Panc1 (cell line): ENCODE measurements at regions not wholly inside any gene's neighbourhood (a gene's known extent, or its start where the extent isn't known, plus 50 kb on each side); places are given as distances from the start of the nearest gene placed in this dataset.

Experiments
- ATAC-seq: fragments of 200-7000 bp; cut with Tn5 transposase; 2 replicates; pipeline ENCODE4 v1.9.1; 2020; ENCODE audit warnings: mild to moderate bottlenecking, moderate library complexity
- BruUV-seq: library from RNA; stranded (reverse); fragments of 400-500 nt; replicated peaks from 2 replicates; lab custom pipeline; 2021; lab: Mats Ljungman, UMichigan
- CTCF ChIA-PET: fragments of 300-600 bp; sonication (Branson Sonifier 250); formaldehyde crosslinking; loops from one replicate; lab custom pipeline; 2022; ENCODE audit warnings: antibody characterized with exemption; lab: Charles Lee
- POLR2A ChIA-PET: fragments of 300-600 bp; sonication (Branson Sonifier 250); formaldehyde crosslinking; loops from one replicate; lab custom pipeline; 2022; ENCODE audit warnings: antibody characterized with exemption; lab: Charles Lee
- DNase-seq: peaks from one replicate; pipeline ENCODE4 v3.0.0-alpha.2; 2010; ENCODE audit warnings: low read depth, low spot score
- H3K27ac ChIP-seq: 2 replicates; pipeline ENCODE4 v1.5.1; 2011; ENCODE audit warnings: mild to moderate bottlenecking, low read length, inconsistent platforms
- H3K27me3 ChIP-seq: fragments of 200-500 bp; sonication (Bioruptor generic); 2 replicates; pipeline ENCODE4 v1.6.0; 2014; ENCODE audit warnings: low read length, inconsistent platforms; ENCODE audit not compliant: control insufficient read depth, insufficient read depth
- H3K36me3 ChIP-seq: fragments of 200-500 bp; sonication (Bioruptor generic); 2 replicates; pipeline ENCODE4 v1.5.1; 2014; ENCODE audit warnings: inconsistent platforms, mild to moderate bottlenecking, low read length, moderate library complexity; ENCODE audit not compliant: control insufficient read depth, insufficient read depth
- H3K4me1 ChIP-seq: 2 replicates; pipeline ENCODE4 v1.5.1; 2011; ENCODE audit warnings: inconsistent platforms, mild to moderate bottlenecking, low read length, moderate library complexity; ENCODE audit not compliant: control insufficient read depth, insufficient read depth
- H3K4me3 ChIP-seq, 2 experiments: 2 replicates each; pipeline ENCODE4 v1.5.1; 2011 to 2012; ENCODE audit warnings: low read depth in 2 of 2, low read length in 2 of 2, mild to moderate bottlenecking in 2 of 2, inconsistent platforms in 1 of 2, moderate library complexity in 1 of 2
- H3K9me3 ChIP-seq: fragments of 200-500 bp; sonication (Bioruptor generic); 2 replicates; pipeline ENCODE4 v1.5.1; 2014; ENCODE audit warnings: low read depth, mild to moderate bottlenecking, inconsistent platforms, low read length, moderate library complexity; ENCODE audit not compliant: control insufficient read depth, insufficient read depth
- POLR2AphosphoS5 ChIP-seq: IDR thresholded peaks from 2 replicates; pipeline ENCODE4 v1.6.1; 2012; ENCODE audit warnings: mild to moderate bottlenecking, low read depth, low read length, moderate library complexity
- SIN3A ChIP-seq: IDR thresholded peaks from 2 replicates; pipeline ENCODE4 v1.6.1; 2012; ENCODE audit warnings: low read depth, mild to moderate bottlenecking, low read length, moderate library complexity, borderline replicate concordance; ENCODE audit not compliant: insufficient read depth
- TCF7L2 ChIP-seq: IDR thresholded peaks from 2 replicates; pipeline ENCODE4 v1.6.1; 2011; ENCODE audit warnings: mild to moderate bottlenecking, low read depth, low read length, inconsistent platforms
- in situ Hi-C: cut with HindIII; loops from 2 replicates; pipeline ENCODE4 v1.10.0; 2016; ENCODE audit warnings: low sequenced_read_pairs, low pct_unique_long_range_greater_than_20kb
- intact Hi-C: fragments of 100-400 bp; cut with micrococcal nuclease; formaldehyde crosslinking; loops from one replicate; pipeline ENCODE4 v1.10.0; 2022; ENCODE audit not compliant: unreplicated experiment
- TF ChIP-seq, protein P1 (sequence below), 2 experiments: IDR thresholded peaks; 2 replicates each; pipeline ENCODE4 v1.6.1; 2011 to 2012; ENCODE audit warnings: low read depth in 2 of 2, control low read depth in 1 of 2, low read length in 1 of 2, mild to moderate bottlenecking in 1 of 2, moderate library complexity in 1 of 2; ENCODE audit not compliant: insufficient read depth in 1 of 2
- TF ChIP-seq, protein P2 (sequence below): fragments of 450-650 bp; IDR thresholded peaks from 2 replicates; pipeline ENCODE4 v1.5.1; 2017; ENCODE audit warnings: mild to moderate bottlenecking

DNA sequence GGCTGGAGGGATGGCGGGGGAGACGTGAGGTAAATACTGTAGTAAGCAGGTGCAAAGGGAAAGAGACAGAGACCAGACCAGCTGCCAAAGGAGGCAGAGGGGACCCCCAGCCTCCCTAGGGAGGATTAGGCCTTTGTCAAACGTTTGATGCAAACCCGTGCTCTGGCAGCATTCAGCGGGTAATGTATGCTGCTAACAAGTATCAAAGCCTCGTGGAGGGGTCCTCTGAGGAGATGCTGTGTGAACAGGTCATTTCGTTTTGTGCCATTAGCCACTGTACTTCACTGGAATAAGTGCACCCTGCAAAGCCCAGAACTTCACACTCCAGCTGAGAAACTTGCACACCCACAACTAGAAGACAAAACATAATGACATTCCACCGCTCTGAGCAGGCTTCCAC lies 644.5 kb downstream of the NPHP4 start:
- ChIA-PET CTCF (no interaction called here), POLR2A (no interaction called here)
- no peaks in the 10 kb centered on the region for H3K4me1 ChIP-seq
- H3K27ac ChIP-seq: no peak overlapping the region
- no peak overlapping the region for H3K4me3 ChIP-seq
- intact Hi-C loops (no loop called here), in situ Hi-C loops (no loop called here)
- H3K27me3 ChIP-seq: peaks cover 5% of the 10 kb centered on the region; the same call in 1 of the 2 replicates
- ATAC-seq: no peak
- H3K9me3 ChIP-seq: no peaks in the 10 kb centered on the region
- H3K36me3 ChIP-seq: no peaks in the 10 kb centered on the region
- BruUV-seq: no TSS peak
- DNase-seq: no peak
- TF ChIP-seq, protein P1, sequence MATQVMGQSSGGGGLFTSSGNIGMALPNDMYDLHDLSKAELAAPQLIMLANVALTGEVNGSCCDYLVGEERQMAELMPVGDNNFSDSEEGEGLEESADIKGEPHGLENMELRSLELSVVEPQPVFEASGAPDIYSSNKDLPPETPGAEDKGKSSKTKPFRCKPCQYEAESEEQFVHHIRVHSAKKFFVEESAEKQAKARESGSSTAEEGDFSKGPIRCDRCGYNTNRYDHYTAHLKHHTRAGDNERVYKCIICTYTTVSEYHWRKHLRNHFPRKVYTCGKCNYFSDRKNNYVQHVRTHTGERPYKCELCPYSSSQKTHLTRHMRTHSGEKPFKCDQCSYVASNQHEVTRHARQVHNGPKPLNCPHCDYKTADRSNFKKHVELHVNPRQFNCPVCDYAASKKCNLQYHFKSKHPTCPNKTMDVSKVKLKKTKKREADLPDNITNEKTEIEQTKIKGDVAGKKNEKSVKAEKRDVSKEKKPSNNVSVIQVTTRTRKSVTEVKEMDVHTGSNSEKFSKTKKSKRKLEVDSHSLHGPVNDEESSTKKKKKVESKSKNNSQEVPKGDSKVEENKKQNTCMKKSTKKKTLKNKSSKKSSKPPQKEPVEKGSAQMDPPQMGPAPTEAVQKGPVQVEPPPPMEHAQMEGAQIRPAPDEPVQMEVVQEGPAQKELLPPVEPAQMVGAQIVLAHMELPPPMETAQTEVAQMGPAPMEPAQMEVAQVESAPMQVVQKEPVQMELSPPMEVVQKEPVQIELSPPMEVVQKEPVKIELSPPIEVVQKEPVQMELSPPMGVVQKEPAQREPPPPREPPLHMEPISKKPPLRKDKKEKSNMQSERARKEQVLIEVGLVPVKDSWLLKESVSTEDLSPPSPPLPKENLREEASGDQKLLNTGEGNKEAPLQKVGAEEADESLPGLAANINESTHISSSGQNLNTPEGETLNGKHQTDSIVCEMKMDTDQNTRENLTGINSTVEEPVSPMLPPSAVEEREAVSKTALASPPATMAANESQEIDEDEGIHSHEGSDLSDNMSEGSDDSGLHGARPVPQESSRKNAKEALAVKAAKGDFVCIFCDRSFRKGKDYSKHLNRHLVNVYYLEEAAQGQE (IDR thresholded peaks at IDR 0.05; ENCODE audit: insufficient read depth in 1 of 2, low read depth in 2 of 2, low read length in 1 of 2): no peak
- TF ChIP-seq, protein P2, sequence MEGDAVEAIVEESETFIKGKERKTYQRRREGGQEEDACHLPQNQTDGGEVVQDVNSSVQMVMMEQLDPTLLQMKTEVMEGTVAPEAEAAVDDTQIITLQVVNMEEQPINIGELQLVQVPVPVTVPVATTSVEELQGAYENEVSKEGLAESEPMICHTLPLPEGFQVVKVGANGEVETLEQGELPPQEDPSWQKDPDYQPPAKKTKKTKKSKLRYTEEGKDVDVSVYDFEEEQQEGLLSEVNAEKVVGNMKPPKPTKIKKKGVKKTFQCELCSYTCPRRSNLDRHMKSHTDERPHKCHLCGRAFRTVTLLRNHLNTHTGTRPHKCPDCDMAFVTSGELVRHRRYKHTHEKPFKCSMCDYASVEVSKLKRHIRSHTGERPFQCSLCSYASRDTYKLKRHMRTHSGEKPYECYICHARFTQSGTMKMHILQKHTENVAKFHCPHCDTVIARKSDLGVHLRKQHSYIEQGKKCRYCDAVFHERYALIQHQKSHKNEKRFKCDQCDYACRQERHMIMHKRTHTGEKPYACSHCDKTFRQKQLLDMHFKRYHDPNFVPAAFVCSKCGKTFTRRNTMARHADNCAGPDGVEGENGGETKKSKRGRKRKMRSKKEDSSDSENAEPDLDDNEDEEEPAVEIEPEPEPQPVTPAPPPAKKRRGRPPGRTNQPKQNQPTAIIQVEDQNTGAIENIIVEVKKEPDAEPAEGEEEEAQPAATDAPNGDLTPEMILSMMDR: no peak

DNA sequence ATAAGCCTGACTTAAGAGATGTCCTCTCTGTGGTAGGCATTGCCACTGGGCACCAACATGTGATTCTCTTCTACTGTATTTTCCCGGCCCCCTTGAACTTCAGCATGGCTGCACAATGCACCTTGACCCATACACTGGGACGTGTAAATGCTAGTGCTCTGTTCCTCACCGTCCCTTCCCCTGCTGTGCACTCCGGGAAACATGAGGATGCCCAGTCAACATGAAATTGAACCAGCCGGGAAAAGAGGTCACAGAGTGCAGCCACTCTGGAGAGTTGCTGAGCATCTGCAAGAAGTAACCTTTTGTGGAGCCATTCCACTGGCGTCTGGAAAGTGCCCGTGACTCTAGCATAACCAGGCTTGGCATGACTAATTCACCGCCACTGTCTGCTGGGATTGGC lies 646.7 kb downstream of the NPHP4 start:
- no peaks in the 10 kb centered on the region for H3K4me1 ChIP-seq
- H3K4me3 ChIP-seq: no peak overlapping the region
- ChIA-PET CTCF (no interaction called here), POLR2A (no interaction called here)
- in situ Hi-C loops (no loop called here), intact Hi-C loops (no loop called here)
- no peaks in the 10 kb centered on the region for H3K9me3 ChIP-seq
- TF ChIP-seq, protein P1 (IDR thresholded peaks at IDR 0.05; ENCODE audit: insufficient read depth in 1 of 2, low read depth in 2 of 2, low read length in 1 of 2): no peak
- TF ChIP-seq TCF7L2: no peak
- TF ChIP-seq, protein P2: no peak
- no peak for TF ChIP-seq POLR2AphosphoS5
- TF ChIP-seq SIN3A: no peak
- H3K36me3 ChIP-seq: no peaks in the 10 kb centered on the region
- DNase-seq: no peak
- no peak for ATAC-seq
- no peak overlapping the region for H3K27ac ChIP-seq
- H3K27me3 ChIP-seq: peaks cover 5% of the 10 kb centered on the region; the same call in 1 of the 2 replicates
- BruUV-seq: no TSS peak
